ENCODE measurements at regions not wholly inside any gene's neighbourhood (a gene's known extent, or its start where the extent isn't known, plus 50 kb on each side); places are given as distances from the start of the nearest gene placed in this dataset.

DNA sequence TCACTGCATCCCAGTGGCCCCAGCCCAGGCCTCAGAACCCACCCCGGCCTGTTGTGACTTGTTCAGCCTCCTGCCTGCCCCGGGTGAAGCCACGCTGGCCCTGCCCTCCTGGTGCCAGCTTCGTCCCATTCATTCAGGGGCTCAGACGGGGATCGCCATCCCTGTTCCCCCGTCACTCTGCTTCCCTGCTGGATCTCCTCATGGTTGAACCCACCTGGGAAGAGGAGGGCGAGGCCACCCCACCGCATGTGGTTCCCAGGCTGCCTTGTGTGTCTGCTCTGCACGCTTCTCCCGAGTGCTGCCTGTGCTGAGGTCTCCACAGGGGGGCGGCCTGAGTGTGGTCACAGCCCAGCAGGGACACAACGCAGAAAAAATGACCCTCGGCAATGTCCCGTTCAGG lies 108.2 kb upstream of the ACTRT2 start:
- WGBS, 3 donors, result 77 to 84% (median 83%) methylated on average over 15 of the region's 15 CpGs
- Histone ChIP-seq H3K36me3 (ENCODE audit: insufficient read depth in 1 of 2, low read depth in 1 of 2) (no peaks in the 10 kb centered on the region), H3K27me3 (ENCODE audit: insufficient read depth in 3 of 3, low read length in 2 of 3) (peaks cover 0 to 33% (median 4%) of the 10 kb centered on the region in 3 donors), H3K9me3 (no peaks in the 10 kb centered on the region), H3K27ac (no peak overlapping the region), H3K4me3 (no peak overlapping the region), H3K4me1 (no peaks in the 10 kb centered on the region)
- DNase-seq (no peak), ATAC-seq (no peak)
- intact Hi-C loops (cut with DNase I), result no loop called here
- TF ChIP-seq, protein P1, sequence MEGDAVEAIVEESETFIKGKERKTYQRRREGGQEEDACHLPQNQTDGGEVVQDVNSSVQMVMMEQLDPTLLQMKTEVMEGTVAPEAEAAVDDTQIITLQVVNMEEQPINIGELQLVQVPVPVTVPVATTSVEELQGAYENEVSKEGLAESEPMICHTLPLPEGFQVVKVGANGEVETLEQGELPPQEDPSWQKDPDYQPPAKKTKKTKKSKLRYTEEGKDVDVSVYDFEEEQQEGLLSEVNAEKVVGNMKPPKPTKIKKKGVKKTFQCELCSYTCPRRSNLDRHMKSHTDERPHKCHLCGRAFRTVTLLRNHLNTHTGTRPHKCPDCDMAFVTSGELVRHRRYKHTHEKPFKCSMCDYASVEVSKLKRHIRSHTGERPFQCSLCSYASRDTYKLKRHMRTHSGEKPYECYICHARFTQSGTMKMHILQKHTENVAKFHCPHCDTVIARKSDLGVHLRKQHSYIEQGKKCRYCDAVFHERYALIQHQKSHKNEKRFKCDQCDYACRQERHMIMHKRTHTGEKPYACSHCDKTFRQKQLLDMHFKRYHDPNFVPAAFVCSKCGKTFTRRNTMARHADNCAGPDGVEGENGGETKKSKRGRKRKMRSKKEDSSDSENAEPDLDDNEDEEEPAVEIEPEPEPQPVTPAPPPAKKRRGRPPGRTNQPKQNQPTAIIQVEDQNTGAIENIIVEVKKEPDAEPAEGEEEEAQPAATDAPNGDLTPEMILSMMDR (IDR thresholded peaks at IDR 0.05), result no peak

DNA sequence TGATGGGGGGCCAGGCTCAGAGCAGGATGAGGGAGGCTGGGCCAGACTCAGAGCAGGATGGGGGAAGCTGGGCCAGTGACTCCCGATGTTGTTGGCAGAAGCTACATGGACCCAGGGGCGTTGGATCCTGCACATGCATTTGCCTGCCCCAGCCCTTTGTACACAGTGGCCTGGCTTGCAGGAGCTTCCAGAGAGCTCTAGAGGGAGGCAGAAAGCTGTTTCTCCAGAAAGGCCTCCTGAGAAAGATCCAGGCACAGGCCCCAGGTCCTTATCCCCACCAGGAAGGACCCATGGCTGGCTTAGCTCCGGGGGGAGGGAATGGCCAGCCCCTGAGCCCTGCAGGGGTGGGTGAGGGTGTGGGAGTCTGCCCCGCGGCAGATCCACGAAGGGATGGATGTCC lies 106.6 kb upstream of the ACTRT2 start:
- DNase-seq (no peak), ATAC-seq (no peak)
- 39 to 62% (median 42%) methylated on average over 6 of the region's 6 CpGs for WGBS, 3 donors
- TF ChIP-seq, protein P1 (IDR thresholded peaks at IDR 0.05), result no peak
- Histone ChIP-seq H3K4me1 (no peaks in the 10 kb centered on the region), H3K27ac (no peak overlapping the region), H3K9me3 (no peaks in the 10 kb centered on the region), H3K36me3 (ENCODE audit: insufficient read depth in 1 of 2, low read depth in 1 of 2) (no peaks in the 10 kb centered on the region), H3K4me3 (no peak overlapping the region), H3K27me3 (ENCODE audit: insufficient read depth in 3 of 3, low read length in 2 of 3) (peaks cover 0 to 41% (median 8%) of the 10 kb centered on the region in 3 donors)
- intact Hi-C loops (cut with DNase I), result no loop called here

DNA sequence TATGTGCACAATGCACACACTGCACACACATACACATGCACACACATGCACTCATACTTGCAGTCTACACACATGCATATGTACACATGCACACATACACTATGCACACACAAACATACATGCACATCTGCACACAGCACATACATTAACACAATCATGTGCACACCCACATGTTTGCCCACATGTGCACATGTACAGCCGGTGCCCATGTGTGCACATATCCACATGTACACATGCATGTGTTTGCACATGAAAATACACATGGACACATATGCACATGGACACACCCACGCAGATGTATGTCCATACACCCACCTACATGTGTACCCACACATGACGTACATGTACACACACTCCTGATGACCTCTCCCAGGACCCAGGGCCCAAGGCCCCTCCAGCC lies 105.1 kb upstream of the ACTRT2 start:
- TF ChIP-seq, protein P1 (IDR thresholded peaks at IDR 0.05), result no peak
- Histone ChIP-seq H3K4me3 (no peak overlapping the region), H3K9me3 (no peaks in the 10 kb centered on the region), H3K27ac (no peak overlapping the region), H3K4me1 (no peaks in the 10 kb centered on the region), H3K36me3 (ENCODE audit: insufficient read depth in 1 of 2, low read depth in 1 of 2) (no peaks in the 10 kb centered on the region), H3K27me3 (ENCODE audit: insufficient read depth in 3 of 3, low read length in 2 of 3) (peaks cover 0 to 44% (median 14%) of the 10 kb centered on the region in 3 donors)
- ATAC-seq, result no peak
- DNase-seq, result no peak
- intact Hi-C loops (cut with DNase I), result no loop called here
- 93 to 98% (median 95%) methylated on average over 3 of the region's 3 CpGs for WGBS, 3 donors

DNA sequence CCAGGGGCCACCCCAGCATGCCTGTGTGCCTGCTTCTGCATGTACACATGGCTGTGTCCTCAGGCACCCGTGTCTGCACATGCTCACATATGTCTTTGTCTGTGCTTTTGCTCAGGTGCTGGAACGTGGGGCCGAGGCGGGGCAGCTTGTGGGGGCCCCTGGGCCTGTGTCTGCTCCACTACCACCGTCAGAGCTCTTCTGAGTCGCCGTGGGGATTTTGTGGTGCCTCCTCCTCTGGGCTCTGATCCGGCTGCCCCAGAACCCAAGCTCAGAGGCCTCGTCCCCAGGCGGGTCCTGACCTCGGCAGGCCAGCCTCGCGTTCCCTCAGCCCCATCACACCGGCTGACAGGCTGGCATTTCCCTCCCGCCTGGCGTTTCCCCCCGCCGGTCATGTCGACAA lies 104.6 kb upstream of the ACTRT2 start:
- TF ChIP-seq, protein P1 (IDR thresholded peaks at IDR 0.05), result no peak
- no peaks in the 10 kb centered on the region for H3K9me3 ChIP-seq
- intact Hi-C loops (cut with DNase I), result no loop called here
- no peaks in the 10 kb centered on the region for H3K36me3 ChIP-seq (ENCODE audit: insufficient read depth in 1 of 2, low read depth in 1 of 2)
- no peaks in the 10 kb centered on the region for H3K4me1 ChIP-seq
- H3K4me3 ChIP-seq, result no peak overlapping the region
- H3K27ac ChIP-seq, result no peak overlapping the region
- no peak for ATAC-seq
- 59 to 76% (median 69%) methylated on average over 18 to 19 of the region's 19 CpGs for WGBS, 3 donors
- H3K27me3 ChIP-seq (ENCODE audit: insufficient read depth in 3 of 3, low read length in 2 of 3), result peaks cover 0 to 40% (median 14%) of the 10 kb centered on the region in 3 donors
- DNase-seq, result no peak

DNA sequence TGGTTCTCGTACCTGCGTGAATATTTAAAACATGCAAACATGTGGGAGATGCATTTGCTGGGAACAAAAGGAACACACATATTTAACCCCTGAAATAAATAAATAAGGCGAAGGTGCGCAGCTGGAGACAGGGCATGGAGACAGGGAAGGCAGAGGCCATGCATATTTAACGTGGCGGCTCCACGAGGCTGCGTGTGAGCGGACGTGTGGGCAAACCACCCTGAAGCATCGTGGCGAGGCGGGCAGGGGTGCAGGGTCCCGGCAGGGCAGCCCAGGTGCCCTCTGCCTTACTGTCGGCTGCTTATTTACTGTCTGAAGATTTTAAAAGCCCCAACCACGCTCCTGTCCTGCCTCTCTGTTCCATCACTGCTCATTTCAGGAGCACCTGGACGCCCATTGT lies 104.0 kb upstream of the ACTRT2 start:
- peaks cover 0 to 39% (median 18%) of the 10 kb centered on the region in 3 donors for H3K27me3 ChIP-seq (ENCODE audit: insufficient read depth in 3 of 3, low read length in 2 of 3)
- TF ChIP-seq, protein P1 (IDR thresholded peaks at IDR 0.05), result no peak
- 79 to 86% (median 86%) methylated on average over 17 of the region's 17 CpGs for WGBS, 3 donors
- H3K36me3 ChIP-seq (ENCODE audit: insufficient read depth in 1 of 2, low read depth in 1 of 2), result no peaks in the 10 kb centered on the region
- H3K9me3 ChIP-seq, result no peaks in the 10 kb centered on the region
- H3K4me3 ChIP-seq, result no peak overlapping the region
- intact Hi-C loops (cut with DNase I), result no loop called here
- H3K4me1 ChIP-seq, result no peaks in the 10 kb centered on the region
- ATAC-seq (no peak), DNase-seq (no peak)
- H3K27ac ChIP-seq, result no peak overlapping the region
